ENCODE measurements at regions not wholly inside any gene's neighbourhood (a gene's known extent, or its start where the extent isn't known, plus 50 kb on each side); places are given as distances from the start of the nearest gene placed in this dataset.

- TF ChIP-seq CTCF (conservative IDR thresholded peaks at IDR 0.05; ENCODE audit: low read length) (no peak), EZH2phosphoT487 (IDR thresholded peaks at IDR 0.05; ENCODE audit: borderline replicate concordance) (no peak)
These were observed 205.3 kb downstream of the ZIC4 start for GRCh38 chr3:147201086-147201485.
